Muscle of leg (tissue), 3 donors: ENCODE measurements at regions not wholly inside any gene's neighbourhood (a gene's known extent, or its start where the extent isn't known, plus 50 kb on each side); places are given as distances from the start of the nearest gene placed in this dataset.

Experiments used
- DNase-seq: peaks from one replicate; pipeline ENCODE4 v3.0.0; 2013
- H3K27ac ChIP-seq: one replicate; pipeline ENCODE4 v1.5.1; 2013; ENCODE audit warnings: mild to moderate bottlenecking, low read length, control low read depth
- H3K27me3 ChIP-seq: one replicate; pipeline ENCODE4 v1.6.1; 2013; ENCODE audit warnings: low read length; ENCODE audit not compliant: control insufficient read depth, insufficient read depth
- H3K36me3 ChIP-seq: one replicate; pipeline ENCODE4 v1.6.1; 2013; ENCODE audit warnings: low read length; ENCODE audit not compliant: control insufficient read depth, insufficient read depth
- H3K4me1 ChIP-seq: one replicate; pipeline ENCODE4 v1.6.1; 2013; ENCODE audit warnings: low read length; ENCODE audit not compliant: control insufficient read depth, insufficient read depth
- H3K4me3 ChIP-seq: one replicate; pipeline ENCODE4 v1.5.1; 2013; ENCODE audit warnings: low read length, control low read depth
- H3K9me3 ChIP-seq: replicated peaks from 2 replicates; pipeline ENCODE4 v1.6.1; 2013; ENCODE audit warnings: low read depth, low read length; ENCODE audit not compliant: control insufficient read depth
- WGBS: methylation state at CpG from one replicate; pipeline ENCODE4 v1.1.5; 2013; ENCODE audit warnings: missing lambda C conversion rate; ENCODE audit not compliant: insufficient coverage; 5-methylcytosine and 5-hydroxymethylcytosine counted together

- Histone ChIP-seq H3K27ac (no peak overlapping the region), H3K36me3 (no peaks in the 10 kb centered on the region), H3K4me1 (no peaks in the 10 kb centered on the region), H3K9me3 (no peaks in the 10 kb centered on the region), H3K4me3 (no peak overlapping the region), H3K27me3 (no peaks in the 10 kb centered on the region)
- WGBS = no CpG with 5 or more reads among the region's 4 CpGs
- DNase-seq = no peak
Observed at GRCh38 chr6:95660544-95660943, 83.2 kb downstream of the MANEA start.

- peaks cover 3% of the 10 kb centered on the region for H3K9me3 ChIP-seq
- no peaks in the 10 kb centered on the region for H3K4me1 ChIP-seq
- H3K27ac ChIP-seq = no peak overlapping the region
- no peak for DNase-seq
- H3K36me3 ChIP-seq = no peaks in the 10 kb centered on the region
- H3K4me3 ChIP-seq = no peak overlapping the region
- WGBS = 90% methylated on average over 17 of the region's 26 CpGs
- no peaks in the 10 kb centered on the region for H3K27me3 ChIP-seq
Observed at GRCh38 chr6:95670011-95670463, 92.7 kb downstream of the MANEA start.

- Histone ChIP-seq H3K9me3 (no peaks in the 10 kb centered on the region), H3K27ac (no peak overlapping the region), H3K27me3 (no peaks in the 10 kb centered on the region), H3K4me1 (no peaks in the 10 kb centered on the region), H3K4me3 (no peak overlapping the region), H3K36me3 (no peaks in the 10 kb centered on the region)
- 100% methylated on average over 1 of the region's 1 CpG for WGBS
- no peak for DNase-seq
Observed at GRCh38 chr6:95676011-95676628, 98.8 kb downstream of the MANEA start.

- Histone ChIP-seq H3K9me3 (no peaks in the 10 kb centered on the region), H3K4me1 (no peaks in the 10 kb centered on the region), H3K27ac (no peak overlapping the region), H3K27me3 (no peaks in the 10 kb centered on the region), H3K4me3 (no peak overlapping the region), H3K36me3 (no peaks in the 10 kb centered on the region)
- DNase-seq = no peak
- no CpG with 5 or more reads among the region's 3 CpGs for WGBS
Observed at GRCh38 chr6:95679981-95680380, 102.6 kb downstream of the MANEA start.

GRCh38 chr6:95681736-95682135 is 104.4 kb downstream of the MANEA start:
- no CpG with 5 or more reads among the region's 2 CpGs for WGBS
- Histone ChIP-seq H3K27me3 (no peaks in the 10 kb centered on the region), H3K27ac (no peak overlapping the region), H3K4me1 (no peaks in the 10 kb centered on the region), H3K4me3 (no peak overlapping the region), H3K36me3 (no peaks in the 10 kb centered on the region), H3K9me3 (no peaks in the 10 kb centered on the region)
- DNase-seq = no peak

GRCh38 chr6:95682476-95682875 is 105.1 kb downstream of the MANEA start:
- DNase-seq = no peak
- Histone ChIP-seq H3K27ac (no peak overlapping the region), H3K36me3 (no peaks in the 10 kb centered on the region), H3K27me3 (no peaks in the 10 kb centered on the region), H3K9me3 (no peaks in the 10 kb centered on the region), H3K4me1 (no peaks in the 10 kb centered on the region), H3K4me3 (no peak overlapping the region)
- no CpG with 5 or more reads among the region's 1 CpG for WGBS

- DNase-seq = no peak
- WGBS = 0% methylated on average over 1 of the region's 3 CpGs
Observed at GRCh38 chr6:95685822-95686221, 108.5 kb downstream of the MANEA start.

GRCh38 chr6:95686272-95686671 is 108.9 kb downstream of the MANEA start:
- Histone ChIP-seq H3K36me3 (no peaks in the 10 kb centered on the region), H3K4me3 (no peak overlapping the region), H3K27me3 (no peaks in the 10 kb centered on the region), H3K27ac (no peak overlapping the region), H3K9me3 (no peaks in the 10 kb centered on the region), H3K4me1 (no peaks in the 10 kb centered on the region)
- no CpG with 5 or more reads among the region's 3 CpGs for WGBS
- DNase-seq = no peak

More at GRCh38 chr6:95685822-95686221, 108.5 kb downstream of the MANEA start:
- Histone ChIP-seq H3K27me3 (no peaks in the 10 kb centered on the region), H3K36me3 (no peaks in the 10 kb centered on the region), H3K4me3 (no peak overlapping the region), H3K9me3 (no peaks in the 10 kb centered on the region), H3K27ac (no peak overlapping the region), H3K4me1 (no peaks in the 10 kb centered on the region)

GRCh38 chr6:95686895-95687294 is 109.6 kb downstream of the MANEA start:
- no CpG with 5 or more reads among the region's 1 CpG for WGBS

GRCh38 chr6:95687839-95688238 is 110.5 kb downstream of the MANEA start:
- no peaks in the 10 kb centered on the region for H3K36me3 ChIP-seq
- no peak overlapping the region for H3K4me3 ChIP-seq
- H3K9me3 ChIP-seq = no peaks in the 10 kb centered on the region
- no peaks in the 10 kb centered on the region for H3K27me3 ChIP-seq
- no peak for DNase-seq
- H3K4me1 ChIP-seq = no peaks in the 10 kb centered on the region
- no peak overlapping the region for H3K27ac ChIP-seq

More at GRCh38 chr6:95686895-95687294, 109.6 kb downstream of the MANEA start:
- Histone ChIP-seq H3K36me3 (no peaks in the 10 kb centered on the region), H3K4me3 (no peak overlapping the region), H3K27ac (no peak overlapping the region), H3K9me3 (no peaks in the 10 kb centered on the region), H3K27me3 (no peaks in the 10 kb centered on the region), H3K4me1 (no peaks in the 10 kb centered on the region)
- no peak for DNase-seq

- H3K27me3 ChIP-seq = no peaks in the 10 kb centered on the region
- H3K27ac ChIP-seq = no peak overlapping the region
- no peaks in the 10 kb centered on the region for H3K4me1 ChIP-seq
- no peaks in the 10 kb centered on the region for H3K9me3 ChIP-seq
- no peak for DNase-seq
- no peak overlapping the region for H3K4me3 ChIP-seq
- WGBS = no CpG with 5 or more reads among the region's 4 CpGs
- no peaks in the 10 kb centered on the region for H3K36me3 ChIP-seq
Observed at GRCh38 chr6:95690328-95690727, 113.0 kb downstream of the MANEA start.
